ENCODE measurements at regions not wholly inside any gene's neighbourhood (a gene's known extent, or its start where the extent isn't known, plus 50 kb on each side); places are given as distances from the start of the nearest gene placed in this dataset.

DNA sequence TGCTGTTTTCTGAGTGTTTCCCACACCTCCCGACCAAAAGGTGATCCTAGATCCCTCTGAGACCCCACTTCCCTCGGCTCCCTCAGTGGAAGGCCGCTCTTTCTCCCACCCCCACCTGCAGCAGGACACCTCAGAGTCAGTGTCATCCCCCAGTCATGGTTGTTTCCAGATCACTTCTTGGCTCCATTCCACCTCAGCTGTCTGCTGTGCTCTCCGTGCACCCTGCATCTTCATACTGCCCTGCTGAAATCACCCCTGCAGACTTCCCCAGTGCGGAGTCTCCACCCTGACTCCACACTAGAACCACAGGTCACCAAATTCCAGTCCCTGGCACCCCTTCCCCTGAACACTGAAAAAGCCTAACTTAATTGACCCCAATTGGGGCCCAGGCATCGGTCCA, 255.1 kb upstream of the CDYL start:
- H3K4me3 ChIP-seq (ENCODE audit: low read depth, low read length) = no peak overlapping the region
- H3K4me1 ChIP-seq (ENCODE audit: control insufficient read depth, insufficient read depth, low read length) = no peaks in the 10 kb centered on the region
- no peaks in the 10 kb centered on the region for H3K9me3 ChIP-seq (ENCODE audit: control insufficient read depth, insufficient read depth, low read length)
- 73% methylated on average over 6 of the region's 6 CpGs for WGBS (ENCODE audit: insufficient coverage)
- DNase-seq (ENCODE audit: low read depth in 4 of 6, low spot score in 6 of 6) = no peak
- no peaks in the 10 kb centered on the region for H3K36me3 ChIP-seq (ENCODE audit: control insufficient read depth, insufficient read depth, low read length)
- no peak overlapping the region for H3K27ac ChIP-seq (ENCODE audit: low read depth, low read length)
- no peaks in the 10 kb centered on the region for H3K27me3 ChIP-seq (ENCODE audit: control insufficient read depth, insufficient read depth, low read length)

GRCh38 chr6:4518506-4518905, 257.7 kb upstream of the CDYL start:
- H3K36me3 ChIP-seq (ENCODE audit: control insufficient read depth, insufficient read depth, low read length) = no peaks in the 10 kb centered on the region
- no peaks in the 10 kb centered on the region for H3K9me3 ChIP-seq (ENCODE audit: control insufficient read depth, insufficient read depth, low read length)
- H3K27me3 ChIP-seq (ENCODE audit: control insufficient read depth, insufficient read depth, low read length) = no peaks in the 10 kb centered on the region
- H3K4me3 ChIP-seq (ENCODE audit: low read depth, low read length) = no peak overlapping the region
- DNase-seq (ENCODE audit: low read depth in 4 of 6, low spot score in 6 of 6) = no peak
- WGBS (ENCODE audit: insufficient coverage) = no CpG with 5 or more reads among the region's 2 CpGs
- H3K27ac ChIP-seq (ENCODE audit: low read depth, low read length) = no peak overlapping the region
- no peaks in the 10 kb centered on the region for H3K4me1 ChIP-seq (ENCODE audit: control insufficient read depth, insufficient read depth, low read length)

DNA sequence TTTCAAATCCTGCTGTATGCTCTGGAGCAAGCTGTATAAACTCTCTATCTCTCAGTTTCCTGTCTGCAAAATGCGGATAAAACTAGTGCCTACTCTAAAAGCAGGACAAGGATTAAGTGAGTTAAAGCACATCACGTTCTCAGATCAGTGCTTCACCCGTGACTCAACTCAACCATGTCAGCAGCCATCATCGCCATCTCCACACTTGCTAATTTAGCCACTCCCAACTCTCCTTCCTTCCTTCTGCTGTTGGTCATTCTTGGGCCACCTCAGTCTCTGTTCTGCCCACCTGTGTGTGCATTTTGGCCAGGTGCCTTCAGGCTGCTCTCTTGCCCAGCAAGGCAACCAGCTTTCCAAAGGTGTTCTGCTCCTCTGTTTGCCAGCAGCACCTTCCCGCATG, 260.0 kb upstream of the CDYL start:
- H3K4me3 ChIP-seq (ENCODE audit: low read depth, low read length) = no peak overlapping the region
- 94% methylated on average over 5 of the region's 5 CpGs for WGBS (ENCODE audit: insufficient coverage)

GRCh38 chr6:4513561-4513960, 262.6 kb upstream of the CDYL start:
- no peak for DNase-seq (ENCODE audit: low read depth in 4 of 6, low spot score in 6 of 6)
- Histone ChIP-seq H3K4me1 (ENCODE audit: control insufficient read depth, insufficient read depth, low read length) (peaks cover 5% of the 10 kb centered on the region), H3K36me3 (ENCODE audit: control insufficient read depth, insufficient read depth, low read length) (no peaks in the 10 kb centered on the region), H3K4me3 (ENCODE audit: low read depth, low read length) (no peak overlapping the region), H3K27me3 (ENCODE audit: control insufficient read depth, insufficient read depth, low read length) (no peaks in the 10 kb centered on the region), H3K27ac (ENCODE audit: low read depth, low read length) (no peak overlapping the region), H3K9me3 (ENCODE audit: control insufficient read depth, insufficient read depth, low read length) (no peaks in the 10 kb centered on the region)
- 100% methylated on average over 1 of the region's 4 CpGs for WGBS (ENCODE audit: insufficient coverage)

More for the DNA sequence above, 260.0 kb upstream of the CDYL start:
- H3K9me3 ChIP-seq (ENCODE audit: control insufficient read depth, insufficient read depth, low read length) = no peaks in the 10 kb centered on the region
- no peaks in the 10 kb centered on the region for H3K27me3 ChIP-seq (ENCODE audit: control insufficient read depth, insufficient read depth, low read length)
- H3K36me3 ChIP-seq (ENCODE audit: control insufficient read depth, insufficient read depth, low read length) = no peaks in the 10 kb centered on the region
- no peak overlapping the region for H3K27ac ChIP-seq (ENCODE audit: low read depth, low read length)
- H3K4me1 ChIP-seq (ENCODE audit: control insufficient read depth, insufficient read depth, low read length) = no peaks in the 10 kb centered on the region
- DNase-seq (ENCODE audit: low read depth in 4 of 6, low spot score in 6 of 6) = no peak

DNA sequence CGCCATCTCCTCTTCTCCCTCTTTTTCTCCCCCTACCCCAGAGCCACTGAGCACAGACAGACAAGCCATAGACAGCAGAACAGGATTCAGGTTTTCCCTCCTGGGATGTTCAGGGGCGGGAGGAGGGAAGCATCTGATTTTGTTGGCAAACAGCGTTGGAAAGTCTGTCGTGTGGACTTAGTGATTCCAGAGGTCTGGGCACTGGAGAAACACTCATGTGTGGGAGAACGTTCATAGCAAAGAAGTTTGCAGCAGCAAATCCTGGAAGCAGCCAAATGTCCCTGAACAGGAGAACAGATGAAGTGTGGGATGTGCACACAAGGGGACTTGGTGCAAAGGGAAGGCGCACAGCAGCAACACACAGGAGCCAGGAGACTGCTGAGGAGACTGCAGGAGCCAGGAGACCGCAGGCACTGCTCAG, 264.1 kb upstream of the CDYL start:
- Histone ChIP-seq H3K36me3 (ENCODE audit: control insufficient read depth, insufficient read depth, low read length) (no peaks in the 10 kb centered on the region), H3K27me3 (ENCODE audit: control insufficient read depth, insufficient read depth, low read length) (no peaks in the 10 kb centered on the region), H3K4me1 (ENCODE audit: control insufficient read depth, insufficient read depth, low read length) (peaks cover 5% of the 10 kb centered on the region), H3K4me3 (ENCODE audit: low read depth, low read length) (no peak overlapping the region), H3K27ac (ENCODE audit: low read depth, low read length) (no peak overlapping the region), H3K9me3 (ENCODE audit: control insufficient read depth, insufficient read depth, low read length) (no peaks in the 10 kb centered on the region)
- 88% methylated on average over 6 of the region's 7 CpGs for WGBS (ENCODE audit: insufficient coverage)
- DNase-seq (ENCODE audit: low read depth in 4 of 6, low spot score in 6 of 6) = no peak

DNA sequence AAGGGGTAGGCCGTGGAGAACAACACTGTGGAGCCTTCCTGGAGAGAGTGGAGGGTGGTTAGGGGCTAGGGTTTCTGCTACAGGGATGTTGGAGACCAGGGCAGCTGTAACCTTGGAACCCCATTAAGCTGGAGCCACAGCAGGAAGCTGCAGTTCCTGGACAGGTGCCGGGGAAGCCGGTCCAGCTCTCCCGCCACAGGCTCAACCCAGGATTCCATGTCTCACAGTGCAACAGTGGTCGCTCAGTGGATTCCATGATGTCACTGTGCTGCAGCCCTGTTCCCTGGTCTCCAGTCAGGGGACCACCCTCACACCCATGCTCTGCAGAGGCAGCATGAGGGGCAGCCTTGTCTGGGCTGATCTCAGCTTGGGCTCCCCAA, 264.6 kb upstream of the CDYL start:
- WGBS (ENCODE audit: insufficient coverage) = 94% methylated on average over 5 of the region's 5 CpGs

GRCh38 chr6:4510906-4511640, 265.1 kb upstream of the CDYL start:
- no peaks in the 10 kb centered on the region for H3K27me3 ChIP-seq (ENCODE audit: control insufficient read depth, insufficient read depth, low read length)
- no peak overlapping the region for H3K27ac ChIP-seq (ENCODE audit: low read depth, low read length)
- H3K36me3 ChIP-seq (ENCODE audit: control insufficient read depth, insufficient read depth, low read length) = no peaks in the 10 kb centered on the region
- 87% methylated on average over 11 of the region's 15 CpGs for WGBS (ENCODE audit: insufficient coverage)
- H3K4me1 ChIP-seq (ENCODE audit: control insufficient read depth, insufficient read depth, low read length) = peaks cover 5% of the 10 kb centered on the region
- H3K9me3 ChIP-seq (ENCODE audit: control insufficient read depth, insufficient read depth, low read length) = no peaks in the 10 kb centered on the region
- DNase-seq (ENCODE audit: low read depth in 4 of 6, low spot score in 6 of 6) = no peak
- H3K4me3 ChIP-seq (ENCODE audit: low read depth, low read length) = no peak overlapping the region

More for the DNA sequence above, 264.6 kb upstream of the CDYL start:
- DNase-seq (ENCODE audit: low read depth in 4 of 6, low spot score in 6 of 6) = no peak
- no peaks in the 10 kb centered on the region for H3K9me3 ChIP-seq (ENCODE audit: control insufficient read depth, insufficient read depth, low read length)
- H3K4me1 ChIP-seq (ENCODE audit: control insufficient read depth, insufficient read depth, low read length) = peaks cover 5% of the 10 kb centered on the region
- H3K27ac ChIP-seq (ENCODE audit: low read depth, low read length) = no peak overlapping the region
- no peaks in the 10 kb centered on the region for H3K27me3 ChIP-seq (ENCODE audit: control insufficient read depth, insufficient read depth, low read length)
- no peaks in the 10 kb centered on the region for H3K36me3 ChIP-seq (ENCODE audit: control insufficient read depth, insufficient read depth, low read length)
- H3K4me3 ChIP-seq (ENCODE audit: low read depth, low read length) = no peak overlapping the region

DNA sequence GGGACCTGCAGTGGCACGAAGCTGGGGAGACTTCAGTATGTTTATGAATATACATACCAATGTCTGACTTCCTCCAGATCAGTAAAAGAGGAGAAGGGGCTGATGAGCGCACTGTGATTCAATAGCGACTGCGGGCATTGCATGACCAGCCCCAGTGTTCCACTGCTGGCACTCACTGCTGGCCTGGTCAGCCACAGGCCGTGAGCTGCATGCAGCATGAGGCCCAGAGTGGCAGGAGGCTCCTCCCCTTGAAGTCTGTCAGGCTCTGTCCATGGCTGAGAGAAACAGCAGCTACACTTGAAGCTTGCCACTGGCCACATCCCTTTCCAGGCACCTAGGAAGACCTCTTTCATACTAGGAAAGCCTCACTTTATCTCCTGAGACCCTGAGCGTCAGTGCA, 265.9 kb upstream of the CDYL start:
- peak in 1 of 6 donors; percentile 15 for DNase-seq (ENCODE audit: low read depth in 4 of 6, low spot score in 6 of 6)
- peaks cover 5% of the 10 kb centered on the region for H3K4me1 ChIP-seq (ENCODE audit: control insufficient read depth, insufficient read depth, low read length)
- 64% methylated on average over 5 of the region's 6 CpGs for WGBS (ENCODE audit: insufficient coverage)
- no peak overlapping the region for H3K4me3 ChIP-seq (ENCODE audit: low read depth, low read length)
- H3K9me3 ChIP-seq (ENCODE audit: control insufficient read depth, insufficient read depth, low read length) = no peaks in the 10 kb centered on the region
- H3K36me3 ChIP-seq (ENCODE audit: control insufficient read depth, insufficient read depth, low read length) = no peaks in the 10 kb centered on the region
- no peak overlapping the region for H3K27ac ChIP-seq (ENCODE audit: low read depth, low read length)
- no peaks in the 10 kb centered on the region for H3K27me3 ChIP-seq (ENCODE audit: control insufficient read depth, insufficient read depth, low read length)

GRCh38 chr6:4509506-4509905, 266.7 kb upstream of the CDYL start:
- H3K4me1 ChIP-seq (ENCODE audit: control insufficient read depth, insufficient read depth, low read length) = peaks cover 5% of the 10 kb centered on the region
- no peak overlapping the region for H3K4me3 ChIP-seq (ENCODE audit: low read depth, low read length)
- no peak overlapping the region for H3K27ac ChIP-seq (ENCODE audit: low read depth, low read length)
- DNase-seq (ENCODE audit: low read depth in 4 of 6, low spot score in 6 of 6) = no peak
- H3K27me3 ChIP-seq (ENCODE audit: control insufficient read depth, insufficient read depth, low read length) = no peaks in the 10 kb centered on the region
- 44% methylated on average over 1 of the region's 3 CpGs for WGBS (ENCODE audit: insufficient coverage)
- H3K9me3 ChIP-seq (ENCODE audit: control insufficient read depth, insufficient read depth, low read length) = no peaks in the 10 kb centered on the region
- H3K36me3 ChIP-seq (ENCODE audit: control insufficient read depth, insufficient read depth, low read length) = no peaks in the 10 kb centered on the region

GRCh38 chr6:4506792-4507191, 269.4 kb upstream of the CDYL start:
- Histone ChIP-seq H3K9me3 (ENCODE audit: control insufficient read depth, insufficient read depth, low read length) (no peaks in the 10 kb centered on the region), H3K4me1 (ENCODE audit: control insufficient read depth, insufficient read depth, low read length) (peaks cover 5% of the 10 kb centered on the region), H3K4me3 (ENCODE audit: low read depth, low read length) (no peak overlapping the region), H3K27ac (ENCODE audit: low read depth, low read length) (no peak overlapping the region), H3K27me3 (ENCODE audit: control insufficient read depth, insufficient read depth, low read length) (no peaks in the 10 kb centered on the region), H3K36me3 (ENCODE audit: control insufficient read depth, insufficient read depth, low read length) (no peaks in the 10 kb centered on the region)
- no peak for DNase-seq (ENCODE audit: low read depth in 4 of 6, low spot score in 6 of 6)
- 69% methylated on average over 1 of the region's 1 CpG for WGBS (ENCODE audit: insufficient coverage)

Measured in spinal cord (tissue), 9 donors.